NCI-H82 treated with DMSO at 0.1 percent for 48 hours (cell line): ENCODE measurements at regions not wholly inside any gene's neighbourhood (a gene's known extent, or its start where the extent isn't known, plus 50 kb on each side); places are given as distances from the start of the nearest gene placed in this dataset.
A peak's percentile ranks its signal among the peaks of the same experiment; 100 is the strongest.

Experiments
- DNase-seq: peaks from one replicate; lab custom pipeline; 2025; ENCODE audit not compliant: unreplicated experiment; lab: John Stamatoyannopoulos, UW

DNA sequence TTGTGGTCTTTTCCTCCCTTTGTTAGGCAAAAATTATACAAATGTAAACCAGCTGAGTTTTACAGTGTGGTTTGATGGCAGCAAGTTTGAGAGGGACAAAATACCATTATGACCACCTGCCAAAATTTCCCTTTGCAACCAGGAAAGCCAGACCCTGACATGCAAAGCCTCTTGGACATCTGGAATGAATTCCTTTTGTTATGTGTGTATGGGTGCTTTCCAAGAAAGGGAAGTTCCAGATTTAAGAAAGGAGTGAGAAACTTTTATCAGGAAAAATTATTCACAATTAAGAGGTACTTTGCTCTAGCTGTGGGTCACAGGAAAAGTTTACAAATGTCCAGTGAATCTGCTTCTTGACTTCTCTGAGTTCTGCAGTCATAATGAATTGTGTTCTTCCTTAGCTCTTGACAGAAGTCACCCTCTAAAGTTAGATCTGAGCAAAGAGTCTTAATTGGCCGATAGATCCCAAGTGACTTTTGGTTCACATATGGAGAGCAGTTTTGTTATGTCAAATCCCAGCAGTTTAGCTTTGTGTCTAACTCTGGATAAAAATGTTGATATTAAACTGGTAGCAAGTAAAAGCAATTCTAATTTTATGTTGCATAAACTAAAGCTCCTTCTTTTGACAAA lies 295.9 kb upstream of the ZNF608 start:
- DNase-seq, result no peak

DNA sequence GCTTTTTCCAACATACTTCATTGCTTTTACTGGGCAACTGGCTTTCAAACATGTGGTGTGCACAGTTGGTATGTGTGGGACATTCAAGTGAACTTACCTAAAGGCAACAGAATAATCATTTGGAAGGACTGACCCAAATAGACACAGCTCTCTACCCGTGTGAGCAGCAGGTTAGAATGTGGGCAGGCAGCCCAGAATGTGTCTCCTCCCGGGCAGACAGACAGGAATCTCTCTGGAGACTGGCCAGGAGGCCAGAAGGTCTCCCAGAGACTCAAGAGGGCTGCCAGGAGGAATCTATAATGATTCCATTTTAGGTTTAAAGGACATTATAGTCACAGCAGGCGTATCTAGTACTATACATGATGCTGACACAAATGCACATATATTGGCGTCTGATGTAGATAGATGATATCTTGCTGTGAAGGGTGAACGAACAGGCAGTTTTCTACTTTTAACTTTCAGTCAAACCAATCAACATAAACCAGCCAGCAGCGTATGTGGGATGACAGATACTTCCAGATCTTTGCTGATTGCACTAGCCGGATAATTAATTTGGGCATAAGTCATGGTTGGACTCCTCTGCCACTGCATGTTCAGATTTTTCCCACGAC lies 297.4 kb upstream of the ZNF608 start:
- no peak for DNase-seq

DNA sequence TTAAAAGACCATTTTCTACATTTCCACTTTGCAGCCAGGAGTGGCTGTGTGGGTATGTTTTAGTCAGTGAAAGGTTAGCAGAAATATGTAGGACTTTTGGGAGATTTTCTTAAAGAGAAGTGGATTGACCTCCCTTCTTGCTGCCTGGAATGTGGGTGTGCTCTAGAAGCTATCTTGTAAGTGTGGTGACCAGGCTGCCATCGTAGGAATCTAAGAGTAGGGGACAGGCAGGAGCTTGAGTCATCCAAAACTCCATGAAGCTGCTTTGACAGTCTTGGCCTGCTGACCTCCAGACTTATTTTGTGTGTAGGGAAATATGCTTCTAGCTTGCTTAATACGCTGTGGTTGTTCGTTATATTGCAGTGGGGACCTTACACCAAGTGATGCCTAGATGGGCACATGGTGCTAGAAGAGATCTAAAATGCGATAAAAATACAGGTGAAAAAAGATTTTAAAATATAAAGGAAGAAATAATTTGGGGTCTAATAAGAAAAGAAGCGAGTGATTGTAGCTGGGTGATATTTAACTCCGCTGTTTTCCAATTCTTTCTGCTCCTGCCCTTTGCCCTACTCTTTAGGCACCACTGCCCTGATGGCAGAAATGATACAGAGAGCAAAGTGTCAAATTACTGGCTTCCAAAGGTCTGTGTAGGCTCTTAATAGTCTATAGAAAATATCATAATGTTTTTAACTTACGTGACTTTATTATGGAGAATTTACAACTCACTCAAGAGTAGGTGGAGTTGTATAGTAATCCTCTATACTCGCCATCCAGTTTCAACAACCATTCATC lies 298.2 kb upstream of the ZNF608 start:
- no peak for DNase-seq

DNA sequence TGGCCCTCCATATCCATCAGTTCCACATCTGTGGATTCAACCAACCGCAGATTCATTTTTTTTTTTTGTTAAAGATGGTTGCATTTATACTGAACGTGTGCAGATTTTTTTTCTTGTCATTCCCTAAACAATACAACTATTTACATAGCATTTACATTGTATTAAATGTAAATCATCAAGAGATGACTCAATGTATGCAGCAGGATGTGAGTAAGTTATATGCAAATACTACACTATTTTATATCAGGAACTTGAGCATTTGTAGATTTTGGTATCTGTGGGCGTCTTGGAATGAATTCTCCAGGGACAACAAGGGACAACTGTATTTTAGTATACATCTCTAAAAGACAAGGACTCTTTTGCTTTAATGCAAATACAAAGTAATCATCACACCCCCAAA lies 299.2 kb upstream of the ZNF608 start:
- DNase-seq, result no peak

DNA sequence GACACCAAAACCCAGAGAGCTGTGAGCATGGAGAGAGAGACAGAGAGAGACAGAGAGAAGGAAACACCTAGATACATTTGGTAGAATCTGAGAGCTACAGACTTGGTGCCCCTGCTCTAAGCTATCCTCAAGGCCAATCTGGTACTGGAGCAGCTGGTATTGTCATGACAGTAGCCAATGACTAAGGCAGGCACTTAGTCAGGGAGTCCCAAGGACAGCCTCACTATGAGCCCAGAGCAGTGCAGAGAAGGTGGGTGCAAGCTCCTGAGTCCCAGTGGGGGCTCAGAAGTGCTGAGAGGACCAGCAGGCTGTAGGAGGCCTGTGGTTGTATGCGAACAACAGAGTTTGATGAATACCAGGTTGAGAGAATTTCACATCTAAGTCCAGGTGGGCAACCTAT lies 300.4 kb upstream of the ZNF608 start:
- no peak for DNase-seq

DNA sequence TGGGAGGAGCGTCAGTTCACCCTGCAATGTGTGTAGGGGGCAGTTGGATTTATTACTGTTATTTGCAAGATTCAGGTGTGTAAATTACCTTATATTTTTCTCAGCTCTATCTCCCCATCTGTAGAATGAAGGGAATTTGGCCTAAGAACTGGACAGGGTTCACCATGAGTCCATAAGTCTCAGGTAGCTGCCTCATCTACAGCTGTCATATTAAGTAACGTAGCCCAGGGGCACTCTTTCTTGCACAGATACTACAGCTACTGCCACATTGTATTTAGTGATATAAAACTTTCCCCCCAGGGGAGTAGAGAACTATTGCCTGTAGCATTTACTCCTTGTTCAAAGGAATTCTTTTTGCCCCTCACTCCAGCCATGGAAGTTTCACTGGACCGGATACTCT lies 301.4 kb upstream of the ZNF608 start:
- no peak for DNase-seq

DNA sequence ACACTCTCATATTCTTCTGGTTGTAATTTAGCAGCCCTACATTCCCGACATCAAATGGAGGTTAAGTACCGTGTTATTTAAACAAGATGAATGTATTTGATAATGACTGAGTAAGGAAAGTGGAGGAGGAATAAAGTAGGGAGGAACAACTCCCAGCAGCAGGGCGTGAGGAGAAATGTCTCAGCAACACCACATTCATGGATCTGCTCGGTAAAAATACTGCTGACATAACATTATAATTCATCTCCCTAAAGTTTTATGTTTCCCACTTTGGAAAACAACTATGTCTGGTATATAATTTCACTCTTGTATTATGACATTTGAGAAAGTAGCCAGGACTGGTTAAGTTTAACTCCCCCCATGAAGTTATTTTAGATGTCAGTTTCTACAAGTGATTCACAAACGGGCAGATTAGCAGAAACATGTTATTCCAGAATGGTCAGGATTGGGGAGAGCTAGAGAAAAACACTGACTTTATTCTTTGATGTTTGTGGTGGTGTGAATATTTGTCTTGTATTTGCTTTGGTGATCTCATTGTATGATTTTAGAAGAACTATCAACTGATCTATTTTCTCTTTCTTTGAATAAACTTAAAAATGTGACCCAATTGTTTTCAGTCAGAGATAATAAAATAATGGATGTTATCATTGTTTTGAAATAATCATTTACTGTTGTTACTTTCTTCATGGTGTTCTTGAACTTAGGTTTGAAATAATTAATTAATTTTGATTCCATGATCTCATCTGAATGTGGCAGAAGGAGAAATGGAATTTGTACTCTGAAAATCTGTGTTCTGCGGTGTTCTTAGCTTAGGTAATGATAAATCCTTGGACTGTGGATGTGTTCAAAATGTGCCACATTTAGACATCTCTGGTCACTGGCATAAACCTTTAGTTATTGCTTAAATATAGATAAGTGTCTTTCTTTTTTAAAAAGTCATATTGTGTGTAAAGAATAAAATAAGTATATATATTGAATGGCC lies 303.6 kb upstream of the ZNF608 start:
- no peak for DNase-seq

DNA sequence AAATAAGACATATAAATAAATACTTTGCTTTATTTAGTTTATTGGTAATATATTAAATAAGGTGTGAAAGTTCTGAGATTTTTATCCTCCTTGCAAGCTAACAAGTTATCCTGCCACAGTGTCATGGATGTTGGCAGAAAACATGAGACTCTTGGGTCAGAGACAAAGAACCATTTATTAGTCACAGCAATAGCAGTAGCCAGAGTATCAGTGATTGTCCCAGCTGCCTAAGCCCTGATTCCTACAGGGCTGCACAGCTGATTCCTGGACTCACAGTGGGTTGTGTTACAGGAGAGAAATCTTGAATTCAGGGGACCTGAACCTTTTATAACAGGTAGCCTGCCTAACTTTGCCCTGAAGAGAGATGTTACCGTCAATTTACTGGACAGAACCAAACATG lies 304.5 kb upstream of the ZNF608 start:
- no peak for DNase-seq

DNA sequence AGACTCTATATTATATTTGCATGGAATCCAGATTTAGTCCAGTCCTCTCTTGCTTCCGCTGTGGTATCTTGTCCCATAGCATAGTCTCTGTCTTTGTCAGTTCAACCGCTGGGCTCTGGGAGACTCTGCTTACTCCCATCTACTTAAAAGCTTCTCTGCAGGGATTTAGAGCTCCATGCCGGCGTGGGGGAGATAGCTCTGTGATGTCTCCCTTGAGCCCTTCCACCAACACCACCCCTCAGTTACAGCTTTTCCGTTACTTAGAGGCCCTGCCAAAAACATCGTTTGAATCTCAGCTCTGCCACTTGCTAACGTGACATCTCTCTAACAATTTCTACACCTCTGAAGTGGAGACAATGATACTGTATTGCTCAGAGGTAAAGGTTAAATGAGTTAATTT lies 306.1 kb upstream of the ZNF608 start:
- DNase-seq, result no peak

DNA sequence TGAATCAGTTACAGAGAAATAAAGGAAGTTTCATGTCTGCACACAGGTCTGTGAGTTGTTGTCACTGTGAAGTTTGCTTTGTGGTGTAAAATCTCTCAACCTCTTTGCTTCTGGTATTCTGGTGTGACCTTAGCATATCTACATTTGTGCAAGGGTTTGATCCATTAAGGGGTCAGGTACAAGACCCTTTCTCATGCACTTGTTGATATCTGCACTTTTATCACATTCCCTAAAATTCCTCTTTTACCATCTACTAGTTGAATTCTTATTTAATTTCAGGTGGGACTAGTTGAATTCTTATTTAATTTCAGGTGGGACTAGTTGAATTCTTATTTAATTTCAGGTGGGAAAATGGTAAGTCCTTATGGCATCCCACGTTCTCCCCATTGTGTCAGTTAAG lies 306.7 kb upstream of the ZNF608 start:
- DNase-seq, result no peak

DNA sequence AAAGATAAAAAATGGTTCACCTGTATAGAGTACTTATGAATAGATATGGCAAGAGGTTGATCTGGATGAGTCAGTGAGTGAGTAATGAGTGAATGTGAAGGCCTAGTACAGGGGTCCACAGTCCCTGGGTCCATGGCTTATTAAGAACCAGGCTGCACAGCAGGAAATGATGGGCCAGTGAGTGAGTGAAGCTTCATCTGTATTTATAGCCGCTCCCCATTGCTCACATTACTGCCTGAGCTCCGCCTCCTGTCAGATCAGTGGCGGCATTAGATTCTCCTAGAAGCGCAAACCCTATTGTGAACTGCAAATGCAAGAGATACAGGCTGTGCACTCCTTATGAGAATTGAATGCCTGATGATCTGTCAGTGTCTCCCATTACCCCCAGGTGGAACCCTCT lies 307.7 kb upstream of the ZNF608 start:
- DNase-seq, result no peak

DNA sequence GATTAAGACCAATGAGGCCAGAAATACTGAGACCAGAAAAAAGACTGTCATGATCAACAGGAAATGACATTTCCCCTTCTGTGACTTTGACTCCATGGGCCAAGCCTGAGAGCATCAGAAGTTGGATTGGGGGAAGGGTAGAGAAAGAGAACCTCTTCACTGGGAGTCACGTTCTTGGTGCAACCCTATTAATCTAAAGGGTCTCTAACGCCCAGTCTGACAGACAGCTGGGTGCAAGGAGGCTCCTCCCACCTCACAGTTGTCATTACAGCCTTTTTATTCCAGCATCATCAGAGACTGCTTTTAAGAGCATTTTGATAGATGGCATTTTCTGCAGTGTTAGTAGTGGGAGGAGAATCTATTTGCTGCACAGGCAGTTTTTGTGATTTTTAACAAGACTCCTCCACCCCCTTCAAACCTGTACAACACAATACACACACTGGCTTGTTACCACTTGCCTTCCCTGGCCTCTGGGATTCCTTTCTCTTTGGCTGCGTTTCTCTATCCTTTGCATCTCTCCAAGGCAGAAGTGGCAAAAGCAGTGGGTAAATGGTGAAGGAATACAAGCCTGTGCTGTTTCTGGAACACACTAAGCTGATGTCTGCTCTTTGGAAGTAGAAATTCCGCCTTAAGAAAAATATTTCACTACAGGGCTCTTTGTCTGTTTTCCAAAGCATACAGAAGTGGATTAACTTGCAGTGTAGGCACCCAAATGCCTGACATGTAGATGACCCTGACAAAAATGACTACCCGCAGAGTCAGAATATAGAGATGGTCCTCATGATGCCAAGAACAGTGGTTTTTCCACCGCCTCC lies 310.4 kb upstream of the ZNF608 start:
- no peak for DNase-seq

DNA sequence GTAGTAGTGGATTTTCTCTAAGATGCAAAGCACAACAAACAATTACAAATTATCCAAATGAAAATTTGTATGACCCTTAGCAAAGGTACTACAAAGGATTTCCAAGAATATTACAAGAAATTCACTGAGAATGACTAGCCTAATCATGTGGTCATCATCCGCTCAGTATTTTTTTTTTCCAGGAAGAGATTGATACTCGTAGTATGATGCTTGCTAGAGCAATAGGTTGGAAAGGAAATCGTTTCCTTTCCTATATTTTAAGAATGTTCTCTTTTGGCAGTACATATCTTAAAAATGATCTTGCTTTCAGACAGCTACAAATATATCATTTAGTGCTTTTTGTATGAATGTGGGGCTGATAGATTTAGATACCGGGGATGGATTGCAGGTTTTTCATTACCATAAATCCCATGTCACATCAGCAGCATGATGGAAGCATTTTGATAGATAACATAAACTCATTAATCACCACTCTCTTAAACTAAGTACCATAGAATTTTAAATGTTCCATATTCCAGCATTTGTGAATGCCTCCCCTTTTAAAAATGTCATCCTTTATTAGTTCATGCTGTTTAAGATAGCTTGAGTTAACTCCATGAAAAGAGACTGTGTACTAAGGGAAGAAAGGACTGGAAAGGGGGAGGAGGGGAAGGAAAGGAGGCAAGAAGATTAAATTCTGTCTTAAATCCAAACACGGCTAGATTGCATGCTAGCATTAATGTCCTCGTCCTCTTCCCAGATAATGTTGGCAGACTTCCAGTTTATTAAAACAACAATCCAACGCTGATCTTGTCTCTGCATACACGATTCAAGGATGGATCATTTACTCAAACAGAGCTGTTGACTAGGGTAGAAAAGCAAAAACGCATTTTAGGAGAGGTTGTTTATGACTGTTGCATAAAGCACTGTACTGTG lies 311.7 kb upstream of the ZNF608 start:
- peak; percentile 85 for DNase-seq

DNA sequence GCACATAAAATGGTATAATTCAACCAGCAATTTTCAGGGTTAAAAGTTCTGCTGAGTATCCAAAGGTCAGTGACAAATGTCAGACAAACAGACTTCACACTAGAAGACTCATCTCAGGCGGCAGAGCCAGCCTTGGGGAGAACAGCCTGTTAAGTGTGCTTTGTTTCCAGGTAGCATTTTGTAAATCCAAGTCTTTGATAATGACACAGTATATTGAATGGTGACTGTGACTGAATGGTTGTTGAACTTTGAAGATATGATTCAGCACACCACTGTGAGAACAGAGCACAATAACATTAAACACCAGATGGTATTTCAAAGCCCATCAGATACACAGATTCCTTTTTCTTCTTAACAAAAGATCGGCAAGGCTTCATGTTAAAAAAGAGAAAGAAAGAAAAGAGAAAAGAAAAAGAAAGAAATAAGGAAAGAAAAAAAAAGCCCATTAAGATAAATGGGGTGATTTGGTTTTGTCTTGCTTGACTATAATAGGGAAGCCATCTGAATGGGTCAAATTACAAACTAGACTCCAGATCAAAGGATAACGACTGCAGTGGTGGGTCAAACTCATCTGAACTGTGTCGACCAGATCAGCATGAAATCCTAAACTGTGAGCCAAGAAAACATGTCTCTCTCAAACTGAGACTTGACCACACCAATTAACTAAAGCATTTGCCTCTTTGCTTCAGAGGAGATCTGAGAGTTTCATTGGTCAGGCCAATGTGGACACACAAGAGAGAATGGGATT lies 313.0 kb upstream of the ZNF608 start:
- no peak for DNase-seq

DNA sequence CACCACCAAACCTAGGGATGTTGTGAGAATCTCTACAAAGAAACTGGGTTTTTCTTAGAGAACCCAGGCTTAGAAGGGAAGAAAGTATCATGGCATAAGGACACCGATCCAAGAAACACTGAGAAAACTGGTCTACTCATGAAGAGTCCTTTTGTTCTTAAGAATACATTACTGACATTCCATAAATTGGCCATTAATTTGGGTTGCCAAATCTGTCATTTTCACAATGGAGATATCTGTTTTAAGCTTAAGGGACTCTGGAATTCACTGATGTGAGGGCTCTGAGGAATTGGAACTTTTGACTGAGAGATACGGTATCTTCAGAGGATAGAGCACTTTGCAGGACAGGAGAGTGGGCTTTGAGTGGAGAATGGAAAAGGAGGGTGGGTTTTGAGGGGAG lies 315.3 kb upstream of the ZNF608 start:
- no peak for DNase-seq

DNA sequence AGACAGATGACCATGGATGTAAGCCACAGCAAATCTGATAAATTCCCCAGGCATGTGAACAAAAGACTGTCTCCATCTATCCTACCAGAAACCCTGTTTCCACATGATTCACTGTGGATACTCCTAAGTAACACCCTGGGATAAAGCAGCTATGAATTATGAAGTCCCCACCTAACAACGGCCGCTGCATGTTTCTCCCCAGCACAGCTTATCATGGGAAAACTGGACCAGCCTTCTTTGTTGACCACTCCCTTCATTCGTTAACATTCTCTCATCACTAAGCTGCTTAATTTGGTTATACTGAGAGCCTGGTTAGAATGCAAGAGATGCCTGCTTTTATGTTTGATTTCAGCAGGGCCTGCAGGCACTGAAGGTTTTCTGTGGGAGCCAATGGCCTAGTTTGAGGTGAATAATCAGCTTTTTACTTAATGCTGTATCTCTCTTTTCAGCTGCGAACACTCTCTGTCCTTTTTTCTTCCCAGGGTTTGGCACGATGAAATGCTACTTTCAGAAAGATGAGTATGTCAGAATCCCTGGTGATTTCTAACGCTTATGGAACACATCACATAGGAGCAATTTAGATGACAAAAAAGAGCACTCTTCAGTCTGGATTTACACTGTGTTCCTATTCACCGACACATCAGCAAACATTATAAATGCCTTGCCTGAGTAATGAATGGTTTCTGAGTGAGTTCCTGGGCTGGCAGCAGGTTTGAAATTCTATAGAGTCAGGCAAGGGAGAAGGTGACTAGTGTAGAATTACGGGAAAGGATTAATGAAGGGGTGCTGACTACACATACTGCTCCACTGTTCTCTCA lies 318.4 kb upstream of the ZNF608 start:
- DNase-seq, result no peak

DNA sequence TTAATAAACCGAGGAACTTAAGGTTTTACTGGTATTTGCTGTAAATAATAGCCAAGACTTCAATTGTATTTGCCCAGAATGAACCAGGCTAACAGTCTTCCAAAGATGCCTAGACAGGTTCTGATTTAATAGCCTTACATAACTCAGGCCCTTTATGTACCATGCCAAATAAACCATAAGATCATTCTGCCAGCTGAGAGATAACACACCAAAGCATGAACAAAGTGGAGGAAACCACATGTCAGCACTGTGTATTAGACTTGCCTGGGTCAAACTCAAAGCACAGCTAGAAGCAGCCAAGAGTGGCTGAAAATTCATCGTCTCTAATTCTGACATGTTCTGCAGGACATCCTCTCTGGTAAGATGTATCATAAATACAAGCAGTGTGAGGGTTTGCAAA lies 319.3 kb upstream of the ZNF608 start:
- no peak for DNase-seq

DNA sequence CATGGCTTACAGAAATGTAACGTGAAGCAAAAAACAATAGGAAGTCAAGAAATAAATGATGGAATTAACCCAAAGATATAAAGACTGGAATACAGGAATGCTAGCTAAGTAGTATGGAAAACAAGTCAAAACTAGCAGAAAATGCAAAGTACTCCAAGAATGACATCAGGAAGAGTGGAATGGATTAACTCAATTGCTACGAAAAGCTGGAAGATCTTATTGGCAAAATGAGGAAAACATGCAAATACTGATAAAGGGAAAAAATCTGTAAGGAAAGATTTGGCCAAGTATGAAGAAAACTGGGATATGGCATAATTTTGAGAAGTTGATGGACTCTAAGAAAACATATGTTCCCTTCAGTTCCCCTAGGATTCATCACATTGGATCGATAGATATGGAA lies 324.5 kb upstream of the ZNF608 start:
- DNase-seq, result no peak
